ENCODE measurements at regions not wholly inside any gene's neighbourhood (a gene's known extent, or its start where the extent isn't known, plus 50 kb on each side); places are given as distances from the start of the nearest gene placed in this dataset.

DNA sequence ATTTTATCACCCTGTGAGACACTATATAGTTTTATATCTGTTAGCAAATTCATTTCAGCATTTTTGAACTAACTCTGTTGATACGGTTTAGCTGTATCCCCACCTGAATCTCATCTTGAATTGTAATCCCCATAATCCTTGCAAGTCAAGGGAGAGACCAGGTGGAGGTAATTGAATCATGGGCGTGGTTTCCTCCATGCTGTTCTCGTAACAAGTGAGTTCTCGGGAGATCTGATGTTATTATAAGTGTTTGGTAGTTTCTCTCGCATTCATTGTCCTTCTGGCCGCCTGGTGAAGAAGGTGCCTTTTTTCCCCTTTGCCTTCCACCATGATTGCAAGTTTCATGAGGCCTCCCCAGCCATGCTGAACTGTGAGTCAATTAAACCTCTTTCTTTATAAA lies 53.2 kb upstream of the TMC3 start:
- DNase-seq (no peak), ATAC-seq (no peak)
- Mint-ChIP-seq H3K27me3 (peaks cover 0 to 2% (median 0%) of the 10 kb centered on the region in 5 donors), H3K4me1 (no peaks in the 10 kb centered on the region), H3K27ac (no peak overlapping the region), H3K4me3 (no peak overlapping the region), H3K36me3 (peaks cover 0 to 15% (median 14%) of the 10 kb centered on the region in 3 donors), H3K9me3 (peaks cover 0 to 26% (median 7%) of the 10 kb centered on the region in 9 donors)
- POLR2A ChIA-PET = no interaction called here

DNA sequence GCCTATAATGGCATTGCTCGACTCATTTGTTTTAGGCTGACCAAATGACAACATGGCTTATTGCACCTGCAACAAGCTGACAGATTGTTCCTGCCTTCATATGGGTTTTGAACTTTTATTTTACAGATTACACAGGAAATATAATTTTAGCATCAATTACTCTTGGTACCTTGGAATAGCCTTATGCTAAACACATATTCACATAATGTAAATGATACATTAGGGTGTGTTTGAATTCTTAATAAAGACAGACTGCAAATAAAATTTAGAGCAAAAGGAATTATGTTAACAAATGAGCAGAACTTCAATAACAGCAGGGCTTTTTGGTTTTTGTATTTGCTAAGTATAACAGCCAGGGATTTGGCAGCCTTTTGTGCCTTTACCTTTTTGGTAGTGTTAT lies 51.9 kb upstream of the TMC3 start:
- Mint-ChIP-seq H3K4me1 (no peaks in the 10 kb centered on the region), H3K27ac (no peak overlapping the region), H3K4me3 (no peak overlapping the region), H3K27me3 (peaks cover 0 to 2% (median 0%) of the 10 kb centered on the region in 5 donors), H3K9me3 (peaks cover 0 to 13% (median under 1%) of the 10 kb centered on the region in 9 donors), H3K36me3 (peaks cover 0 to 6% (median 3%) of the 10 kb centered on the region in 3 donors)
- no peak for DNase-seq
- POLR2A ChIA-PET = no interaction called here
- no peak for ATAC-seq

Measured in naive thymus-derived CD8-positive, alpha-beta T cell (primary cell).